GM12892 (cell line): ENCODE measurements at regions not wholly inside any gene's neighbourhood (a gene's known extent, or its start where the extent isn't known, plus 50 kb on each side); places are given as distances from the start of the nearest gene placed in this dataset.

Source experiments
- POLR2A ChIP-seq: IDR thresholded peaks from 2 replicates; pipeline ENCODE4 v1.6.1; 2011; ENCODE audit warnings: low read depth, low read length, control low read depth
- POLR2AphosphoS5 ChIP-seq: IDR thresholded peaks from 2 replicates; pipeline ENCODE4 v1.6.1; 2011; ENCODE audit warnings: low read depth, low read length, control low read depth
- TAF1 ChIP-seq: IDR thresholded peaks from 2 replicates; pipeline ENCODE4 v1.6.1; 2011; ENCODE audit warnings: low read depth, mild to moderate bottlenecking, control low read depth, low read length, borderline replicate concordance

- TF ChIP-seq POLR2A (no peak), POLR2AphosphoS5 (no peak), TAF1 (no peak)
These were observed 1129.0 kb upstream of the PCDH9 start for GRCh38 chr13:68359105-68359504.
